Heart right ventricle (tissue), 16 donors: ENCODE measurements at regions not wholly inside any gene's neighbourhood (a gene's known extent, or its start where the extent isn't known, plus 50 kb on each side); places are given as distances from the start of the nearest gene placed in this dataset.

Experiments used
- ATAC-seq, 8 donors: fragments of 200-7000 bp; cut with Tn5 transposase; one replicate each; pipeline ENCODE4 v1.9.1; 2020; ENCODE audit warnings: mild to moderate bottlenecking in 8 of 8, moderate library complexity in 8 of 8, moderate number of reproducible peaks in 1 of 8
- DNase-seq, 2 donors: peaks; one replicate each; pipeline ENCODE4 v3.0.0-alpha.2; 2020
- H3K27ac ChIP-seq, 10 donors: fragments of 200-600 bp; sonication (generic) in 2 of 10; one replicate each; pipeline versions ENCODE4 v1.5.0 to v1.8.0; 2020 to 2022; ENCODE audit warnings: mild to moderate bottlenecking in 3 of 10
- H3K27me3 ChIP-seq, 7 donors: fragments of 200-600 bp; one replicate each; pipeline ENCODE4 v1.8.0; 2021 to 2022; ENCODE audit warnings: mild to moderate bottlenecking in 2 of 7
- H3K36me3 ChIP-seq, 9 donors: fragments of 200-600 bp; sonication (generic) in 1 of 9; one replicate each; pipeline versions ENCODE4 v1.5.0 to v1.8.0; 2020 to 2022; ENCODE audit warnings: mild to moderate bottlenecking in 2 of 9
- H3K4me1 ChIP-seq, 9 donors: fragments of 200-600 bp; sonication (generic) in 1 of 9; one replicate each; pipeline versions ENCODE4 v1.5.0 to v1.8.0; 2020 to 2022; ENCODE audit warnings: mild to moderate bottlenecking in 4 of 9
- H3K4me3 ChIP-seq, 10 donors: fragments of 200-600 bp; sonication (generic) in 2 of 10; one replicate each; pipeline versions ENCODE4 v1.5.0 to v1.8.0; 2020 to 2022; ENCODE audit warnings: mild to moderate bottlenecking in 7 of 10, moderate library complexity in 2 of 10
- H3K9me3 ChIP-seq, 11 donors: fragments of 200-600 bp in 10 of 11; sonication (generic) in 2 of 11; one replicate each; pipeline versions ENCODE4 v1.5.0 to v1.8.0; 2013 to 2022; ENCODE audit warnings: mild to moderate bottlenecking in 2 of 11, control low read depth in 1 of 11, moderate library complexity in 1 of 11
- WGBS, 2 donors: extraction: QIAGEN DNeasy Blood & Tissue Kit; methylation state at CpG; one replicate each; pipeline ENCODE4 v1.1.7; 2013; ENCODE audit warnings: inconsistent platforms in 1 of 2; 5-methylcytosine and 5-hydroxymethylcytosine counted together
- intact Hi-C, 10 donors: fragments of 100-400 bp; cut with DNase I; formaldehyde crosslinking; loops; one replicate each; pipeline versions ENCODE4 v1.11.1 to v1.14.2; 2022
- TF ChIP-seq, protein P1 (sequence below), 9 donors: fragments of 200-600 bp; sonication (generic) in 2 of 9; IDR thresholded peaks; one replicate each; pipeline versions ENCODE4 v1.5.0 to v1.8.0; 2021 to 2022; ENCODE audit warnings: antibody characterized with exemption in 9 of 9, mild to moderate bottlenecking in 5 of 9, moderate library complexity in 1 of 9
- donor health status: Arrhythmogenic right ventricular cardiomyopathy.
- donor health status: ischemic (EF 13 %, LVEDD 7.1; RV severe dilation, severe dysfunction).
- donor health status: healthy with polysubstance abuse.
- donor health status: DM: no; HTN: yes; CAD: no.
- donor health status: DM: no; HTN: no; CAD: no.
- donor health status: ischemic (EF 25% LVEDD 6.9; RV normal size, moderate dysfunction).
- donor health status: ischemic (EF 25% LVEDD 5.7; RV mildly dilated, moderate dysfunction).
- donor health status: healthy.
- donor health status: DM: yes; HTN: yes; CAD: no.
- donor health status: Ischemic cardiomyopathy.
- donor health status: ischemic (EF 35%, LVEDD 5.7; RV mildly dilated, moderate dysfunction).
- donor health status: nonischemic (EF 11% LVEDD 7.7; RV severe dilation, severe dysfunction).
- donor health status: DM: yes; HTN: yes; CAD: no.
- donor health status: PGD.
- donor health status: ischemic (EF 29% LVEDD 5.4; RV normal size, mild dysfunction).
- donor health status: nonischemic (EF 23%, LVEDD 6.1; RV moderate dilation, normal function).

DNA sequence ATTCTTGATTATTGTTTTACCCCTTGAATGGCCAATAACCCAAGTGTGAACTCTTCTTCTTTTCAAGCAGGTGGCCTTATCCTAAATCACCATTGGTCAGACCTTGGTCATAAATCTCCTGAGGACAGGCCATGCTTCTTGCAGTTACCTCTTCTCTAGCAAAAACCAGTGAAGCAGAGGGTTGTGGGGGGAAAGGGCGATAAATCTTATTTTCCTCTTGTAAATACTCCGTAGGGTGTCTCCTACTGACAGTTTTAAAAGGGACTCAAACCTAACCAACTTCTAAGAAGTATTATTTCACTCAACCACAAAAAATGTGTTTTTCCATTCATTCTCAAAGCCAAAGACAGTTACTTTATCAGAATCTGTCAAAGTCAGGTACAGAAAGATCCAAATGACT lies 168.1 kb upstream of the RMP24 start:
- TF ChIP-seq, protein P1, sequence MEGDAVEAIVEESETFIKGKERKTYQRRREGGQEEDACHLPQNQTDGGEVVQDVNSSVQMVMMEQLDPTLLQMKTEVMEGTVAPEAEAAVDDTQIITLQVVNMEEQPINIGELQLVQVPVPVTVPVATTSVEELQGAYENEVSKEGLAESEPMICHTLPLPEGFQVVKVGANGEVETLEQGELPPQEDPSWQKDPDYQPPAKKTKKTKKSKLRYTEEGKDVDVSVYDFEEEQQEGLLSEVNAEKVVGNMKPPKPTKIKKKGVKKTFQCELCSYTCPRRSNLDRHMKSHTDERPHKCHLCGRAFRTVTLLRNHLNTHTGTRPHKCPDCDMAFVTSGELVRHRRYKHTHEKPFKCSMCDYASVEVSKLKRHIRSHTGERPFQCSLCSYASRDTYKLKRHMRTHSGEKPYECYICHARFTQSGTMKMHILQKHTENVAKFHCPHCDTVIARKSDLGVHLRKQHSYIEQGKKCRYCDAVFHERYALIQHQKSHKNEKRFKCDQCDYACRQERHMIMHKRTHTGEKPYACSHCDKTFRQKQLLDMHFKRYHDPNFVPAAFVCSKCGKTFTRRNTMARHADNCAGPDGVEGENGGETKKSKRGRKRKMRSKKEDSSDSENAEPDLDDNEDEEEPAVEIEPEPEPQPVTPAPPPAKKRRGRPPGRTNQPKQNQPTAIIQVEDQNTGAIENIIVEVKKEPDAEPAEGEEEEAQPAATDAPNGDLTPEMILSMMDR (IDR thresholded peaks at IDR 0.05) = no peak

GRCh38 chr18:35807811-35808335 lies 164.6 kb upstream of the RMP24 start:
- no peak for ATAC-seq
- whole genome bisulfite sequencing, 2 donors = 66 to 69% methylated on average over 2 of the region's 2 CpGs
- Histone ChIP-seq H3K4me3 (no peak overlapping the region), H3K4me1 (peaks cover 0 to 13% (median 0%) of the 10 kb centered on the region in 9 donors), H3K36me3 (no peaks in the 10 kb centered on the region), H3K27ac (no peak overlapping the region), H3K9me3 (no peaks in the 10 kb centered on the region), H3K27me3 (no peaks in the 10 kb centered on the region)
- no peak for DNase-seq
- TF ChIP-seq, protein P1 (IDR thresholded peaks at IDR 0.05) = no peak
- intact Hi-C loops = no loop called here

More for the DNA sequence above, 168.1 kb upstream of the RMP24 start:
- H3K27me3 ChIP-seq = no peaks in the 10 kb centered on the region
- intact Hi-C loops = no loop called here
- 85 to 89% methylated on average over 2 of the region's 2 CpGs for WGBS, 2 donors
- peaks cover 0 to 3% (median 0%) of the 10 kb centered on the region in 9 donors for H3K4me1 ChIP-seq
- no peaks in the 10 kb centered on the region for H3K9me3 ChIP-seq
- no peak overlapping the region for H3K4me3 ChIP-seq
- ATAC-seq (no peak), DNase-seq (no peak)
- no peaks in the 10 kb centered on the region for H3K36me3 ChIP-seq
- no peak overlapping the region for H3K27ac ChIP-seq

DNA sequence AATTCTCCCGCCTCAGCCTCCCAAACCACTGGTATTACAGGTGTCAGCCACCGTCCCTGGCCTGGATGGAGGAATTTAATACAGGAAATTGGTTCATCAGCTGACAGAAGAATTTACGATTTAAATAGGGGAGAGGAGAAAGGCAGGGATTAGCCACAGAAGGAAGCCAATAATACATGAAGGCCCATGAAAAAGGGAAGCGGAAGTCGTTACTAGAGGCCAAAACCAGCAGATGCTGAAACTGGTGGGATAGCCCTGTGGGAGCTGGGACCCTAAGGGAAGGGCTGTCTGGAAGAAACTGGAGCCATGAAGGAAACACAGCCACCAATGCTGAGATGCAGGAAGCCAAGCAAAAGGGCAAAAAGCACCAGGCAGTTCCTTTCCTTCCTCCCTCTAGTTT lies 163.7 kb upstream of the RMP24 start:
- no peak overlapping the region for H3K4me3 ChIP-seq
- H3K36me3 ChIP-seq = no peaks in the 10 kb centered on the region
- peaks cover 0 to 13% (median 0%) of the 10 kb centered on the region in 9 donors for H3K4me1 ChIP-seq
- no peak overlapping the region for H3K27ac ChIP-seq
- TF ChIP-seq, protein P1 (IDR thresholded peaks at IDR 0.05) = no peak
- no peaks in the 10 kb centered on the region for H3K9me3 ChIP-seq
- intact Hi-C loops = no loop called here
- DNase-seq (no peak), ATAC-seq (no peak)
- no peaks in the 10 kb centered on the region for H3K27me3 ChIP-seq
- 74% methylated on average over 5 of the region's 5 CpGs for WGBS, 2 donors

GRCh38 chr18:35810520-35810919 lies 162.0 kb upstream of the RMP24 start:
- TF ChIP-seq, protein P1 (IDR thresholded peaks at IDR 0.05) = no peak
- ATAC-seq = no peak
- intact Hi-C loops = no loop called here
- Histone ChIP-seq H3K27me3 (no peaks in the 10 kb centered on the region), H3K9me3 (no peaks in the 10 kb centered on the region), H3K4me3 (no peak overlapping the region), H3K4me1 (peaks cover 0 to 13% (median 0%) of the 10 kb centered on the region in 9 donors), H3K27ac (no peak overlapping the region), H3K36me3 (no peaks in the 10 kb centered on the region)
- WGBS, 2 donors = 73 to 89% methylated on average over 2 of the region's 2 CpGs
- no peak for DNase-seq
